Activated naive CD8-positive, alpha-beta T cell treated with anti-CD3 and anti-CD28 coated beads, Interleukin-2, amount 10 ng/mL, durations not matched to agents 7 days and 5 days (primary cell): ENCODE measurements at regions not wholly inside any gene's neighbourhood (a gene's known extent, or its start where the extent isn't known, plus 50 kb on each side); places are given as distances from the start of the nearest gene placed in this dataset.

Experiments used
- ATAC-seq: fragments of 150-1000 bp; cut with Tn5 transposase; one replicate; pipeline ENCODE4 v1.10.0; 2021; ENCODE audit warnings: low read depth, moderate library complexity
- POLR2A ChIA-PET: fragments of 350-600 bp; sonication (Branson Sonifier 250); formaldehyde crosslinking; loops from one replicate; lab custom pipeline; 2021; ENCODE audit warnings: antibody characterized with exemption; lab: Charles Lee
- DNase-seq: peaks from one replicate; pipeline ENCODE4 v3.0.0; 2021
- H3K27ac Mint-ChIP-seq: one replicate; pipeline ENCODE4 v1.8.0; 2022; ENCODE audit warnings: mild to moderate bottlenecking, mixed read lengths
- H3K27me3 Mint-ChIP-seq: one replicate; pipeline ENCODE4 v1.8.0; 2022; ENCODE audit warnings: mild to moderate bottlenecking, moderate library complexity, mixed read lengths
- H3K36me3 Mint-ChIP-seq: one replicate; pipeline ENCODE4 v1.8.0; 2021; ENCODE audit warnings: mild to moderate bottlenecking, mixed read lengths
- H3K4me1 Mint-ChIP-seq: one replicate; pipeline ENCODE4 v1.8.0; 2021; ENCODE audit warnings: mixed read lengths
- H3K4me3 Mint-ChIP-seq: one replicate; pipeline ENCODE4 v1.8.0; 2022; ENCODE audit warnings: mild to moderate bottlenecking, moderate library complexity, mixed read lengths
- H3K9me3 Mint-ChIP-seq: one replicate; pipeline ENCODE4 v1.8.0; 2021; ENCODE audit warnings: mixed read lengths

- POLR2A ChIA-PET, result no interaction called here
- H3K27me3 Mint-ChIP-seq, result no peaks in the 10 kb centered on the region
- H3K4me3 Mint-ChIP-seq, result no peak overlapping the region
- no peaks in the 10 kb centered on the region for H3K36me3 Mint-ChIP-seq
- ATAC-seq, result no peak
- no peak for DNase-seq
- peaks cover 2% of the 10 kb centered on the region for H3K9me3 Mint-ChIP-seq
- no peaks in the 10 kb centered on the region for H3K4me1 Mint-ChIP-seq
- no peak overlapping the region for H3K27ac Mint-ChIP-seq
These were observed 1296.5 kb upstream of the SPRY2 start for GRCh38 chr13:81637457-81637856.

GRCh38 chr13:81636120-81636519 lies 1295.2 kb upstream of the SPRY2 start:
- peaks cover 2% of the 10 kb centered on the region for H3K9me3 Mint-ChIP-seq
- H3K4me3 Mint-ChIP-seq, result no peak overlapping the region
- H3K27me3 Mint-ChIP-seq, result no peaks in the 10 kb centered on the region
- no peak overlapping the region for H3K27ac Mint-ChIP-seq
- POLR2A ChIA-PET, result no interaction called here
- DNase-seq (no peak), ATAC-seq (no peak)
- H3K36me3 Mint-ChIP-seq, result no peaks in the 10 kb centered on the region
- H3K4me1 Mint-ChIP-seq, result no peaks in the 10 kb centered on the region

GRCh38 chr13:81615031-81615430 lies 1274.1 kb upstream of the SPRY2 start:
- POLR2A ChIA-PET, result no interaction called here
- no peak for ATAC-seq

GRCh38 chr13:81610644-81611043 lies 1269.7 kb upstream of the SPRY2 start:
- no peak overlapping the region for H3K27ac Mint-ChIP-seq
- POLR2A ChIA-PET, result no interaction called here
- DNase-seq (no peak), ATAC-seq (no peak)
- H3K4me3 Mint-ChIP-seq, result no peak overlapping the region
- no peaks in the 10 kb centered on the region for H3K36me3 Mint-ChIP-seq
- H3K27me3 Mint-ChIP-seq, result no peaks in the 10 kb centered on the region
- H3K4me1 Mint-ChIP-seq, result no peaks in the 10 kb centered on the region
- no peaks in the 10 kb centered on the region for H3K9me3 Mint-ChIP-seq

More at GRCh38 chr13:81615031-81615430, 1274.1 kb upstream of the SPRY2 start:
- no peak overlapping the region for H3K27ac Mint-ChIP-seq
- no peak overlapping the region for H3K4me3 Mint-ChIP-seq
- DNase-seq, result no peak
- H3K36me3 Mint-ChIP-seq, result no peaks in the 10 kb centered on the region
- H3K4me1 Mint-ChIP-seq, result no peaks in the 10 kb centered on the region
- peaks cover 3% of the 10 kb centered on the region for H3K9me3 Mint-ChIP-seq
- no peaks in the 10 kb centered on the region for H3K27me3 Mint-ChIP-seq

GRCh38 chr13:81609335-81609734 lies 1268.4 kb upstream of the SPRY2 start:
- no peaks in the 10 kb centered on the region for H3K9me3 Mint-ChIP-seq
- POLR2A ChIA-PET, result no interaction called here
- no peak for ATAC-seq

GRCh38 chr13:81606074-81606473 lies 1265.1 kb upstream of the SPRY2 start:
- POLR2A ChIA-PET, result no interaction called here
- H3K4me3 Mint-ChIP-seq, result no peak overlapping the region
- no peaks in the 10 kb centered on the region for H3K9me3 Mint-ChIP-seq
- no peaks in the 10 kb centered on the region for H3K4me1 Mint-ChIP-seq
- DNase-seq (no peak), ATAC-seq (no peak)
- H3K36me3 Mint-ChIP-seq, result no peaks in the 10 kb centered on the region
- no peaks in the 10 kb centered on the region for H3K27me3 Mint-ChIP-seq
- H3K27ac Mint-ChIP-seq, result no peak overlapping the region

More at GRCh38 chr13:81609335-81609734, 1268.4 kb upstream of the SPRY2 start:
- no peaks in the 10 kb centered on the region for H3K4me1 Mint-ChIP-seq
- H3K27me3 Mint-ChIP-seq, result no peaks in the 10 kb centered on the region
- no peak overlapping the region for H3K4me3 Mint-ChIP-seq
- no peak for DNase-seq
- no peak overlapping the region for H3K27ac Mint-ChIP-seq
- no peaks in the 10 kb centered on the region for H3K36me3 Mint-ChIP-seq

GRCh38 chr13:81602241-81602640 lies 1261.3 kb upstream of the SPRY2 start:
- no peaks in the 10 kb centered on the region for H3K36me3 Mint-ChIP-seq
- no peaks in the 10 kb centered on the region for H3K27me3 Mint-ChIP-seq
- no peak for DNase-seq
- POLR2A ChIA-PET, result no interaction called here
- no peaks in the 10 kb centered on the region for H3K4me1 Mint-ChIP-seq
- no peak overlapping the region for H3K4me3 Mint-ChIP-seq
- H3K27ac Mint-ChIP-seq, result no peak overlapping the region
- no peaks in the 10 kb centered on the region for H3K9me3 Mint-ChIP-seq
- ATAC-seq, result no peak

DNA sequence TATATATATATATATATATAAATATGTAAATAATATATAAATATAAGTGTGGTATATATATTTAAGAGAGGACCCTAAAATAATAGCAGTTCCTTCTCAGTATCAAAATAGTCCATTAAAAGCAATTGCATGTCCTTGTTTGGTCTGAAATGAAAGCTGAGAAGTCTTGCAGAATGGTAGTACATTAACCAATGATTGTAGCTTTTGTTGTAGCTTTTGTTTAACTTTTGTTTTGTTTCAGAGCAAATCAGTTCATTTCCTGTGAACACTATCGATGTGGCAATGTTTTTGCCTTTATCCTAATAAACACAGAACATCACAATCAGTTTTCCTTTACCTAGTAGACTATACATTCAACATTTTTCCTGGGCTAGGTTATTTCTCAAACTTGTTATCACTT lies 1256.2 kb upstream of the SPRY2 start:
- H3K4me1 Mint-ChIP-seq, result no peaks in the 10 kb centered on the region
- no peaks in the 10 kb centered on the region for H3K9me3 Mint-ChIP-seq
- H3K4me3 Mint-ChIP-seq, result no peak overlapping the region
- DNase-seq, result no peak
- POLR2A ChIA-PET, result no interaction called here
- no peak for ATAC-seq
- no peaks in the 10 kb centered on the region for H3K27me3 Mint-ChIP-seq
- H3K27ac Mint-ChIP-seq, result no peak overlapping the region
- H3K36me3 Mint-ChIP-seq, result no peaks in the 10 kb centered on the region

GRCh38 chr13:81596224-81596753 lies 1255.4 kb upstream of the SPRY2 start:
- no peak for ATAC-seq
- POLR2A ChIA-PET, result no interaction called here
- no peak for DNase-seq
- H3K4me3 Mint-ChIP-seq, result no peak overlapping the region
- no peaks in the 10 kb centered on the region for H3K9me3 Mint-ChIP-seq
- no peaks in the 10 kb centered on the region for H3K4me1 Mint-ChIP-seq
- H3K36me3 Mint-ChIP-seq, result no peaks in the 10 kb centered on the region
- H3K27ac Mint-ChIP-seq, result no peak overlapping the region
- H3K27me3 Mint-ChIP-seq, result no peaks in the 10 kb centered on the region

DNA sequence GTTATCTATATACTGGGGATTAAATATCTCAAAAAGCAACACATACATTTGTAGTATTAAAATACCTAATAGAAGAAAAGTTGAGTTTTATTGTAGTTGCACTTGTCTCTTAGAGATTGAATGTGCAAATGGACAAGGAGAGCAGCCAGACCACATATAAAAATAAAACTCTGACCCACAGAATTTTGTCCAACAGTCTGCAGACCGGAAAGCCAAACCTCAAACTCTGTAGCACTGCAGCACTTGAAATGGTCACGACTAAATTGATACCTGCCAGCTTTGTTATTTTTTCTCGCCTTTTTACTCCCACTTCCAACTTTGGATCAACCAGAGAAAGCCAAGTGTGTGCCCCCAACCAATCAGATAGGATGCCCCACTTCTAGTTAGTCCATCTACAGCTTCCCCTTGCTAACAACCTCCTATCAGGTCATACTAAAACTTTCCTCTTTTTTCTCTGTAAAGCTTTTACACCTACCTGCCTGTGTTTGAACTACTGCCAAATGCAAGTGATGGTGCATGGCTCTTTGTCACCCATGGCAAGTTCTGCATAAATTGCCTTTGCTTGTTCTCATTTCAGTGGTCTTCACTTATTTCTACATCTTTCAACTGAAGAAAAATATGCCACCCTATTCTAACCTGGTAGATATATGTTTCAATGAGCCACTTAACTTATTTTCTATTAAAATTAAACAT lies 1250.7 kb upstream of the SPRY2 start:
- Mint-ChIP-seq H3K27me3 (no peaks in the 10 kb centered on the region), H3K9me3 (no peaks in the 10 kb centered on the region), H3K27ac (no peak overlapping the region), H3K4me1 (no peaks in the 10 kb centered on the region), H3K36me3 (no peaks in the 10 kb centered on the region), H3K4me3 (no peak overlapping the region)
- no peak for ATAC-seq
- POLR2A ChIA-PET, result no interaction called here
- no peak for DNase-seq

- H3K27ac Mint-ChIP-seq, result no peak overlapping the region
- no peak for ATAC-seq
These were observed 1241.5 kb upstream of the SPRY2 start for GRCh38 chr13:81582381-81582780.

GRCh38 chr13:81577601-81578195 lies 1236.8 kb upstream of the SPRY2 start:
- ATAC-seq, result no peak
- no peaks in the 10 kb centered on the region for H3K27me3 Mint-ChIP-seq
- no peaks in the 10 kb centered on the region for H3K4me1 Mint-ChIP-seq

More at GRCh38 chr13:81582381-81582780, 1241.5 kb upstream of the SPRY2 start:
- DNase-seq, result no peak
- POLR2A ChIA-PET, result no interaction called here
- H3K4me1 Mint-ChIP-seq, result no peaks in the 10 kb centered on the region
- no peak overlapping the region for H3K4me3 Mint-ChIP-seq
- H3K36me3 Mint-ChIP-seq, result no peaks in the 10 kb centered on the region
- peaks cover 1% of the 10 kb centered on the region for H3K9me3 Mint-ChIP-seq
- H3K27me3 Mint-ChIP-seq, result no peaks in the 10 kb centered on the region

DNA sequence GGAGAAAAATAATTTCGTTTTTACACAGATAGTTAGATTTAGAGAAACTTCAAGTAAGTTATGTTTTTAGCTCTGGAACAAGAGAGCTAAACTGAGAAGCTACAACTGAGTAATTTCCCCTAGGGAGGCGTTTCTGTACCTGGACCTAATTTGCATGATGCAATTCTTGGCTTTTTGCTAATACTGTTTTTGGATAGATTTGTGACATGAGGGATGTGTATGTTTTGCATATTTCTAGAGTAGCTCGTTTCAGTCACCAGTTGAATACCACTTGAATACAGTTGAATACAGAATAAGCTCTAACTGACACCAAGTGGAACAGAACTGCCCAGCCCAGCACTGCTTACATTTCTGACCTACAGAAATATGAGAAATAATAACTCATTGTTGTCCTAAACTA lies 1227.9 kb upstream of the SPRY2 start:
- H3K27me3 Mint-ChIP-seq, result no peaks in the 10 kb centered on the region
- no peak for DNase-seq
- POLR2A ChIA-PET, result no interaction called here
- H3K36me3 Mint-ChIP-seq, result no peaks in the 10 kb centered on the region
- ATAC-seq, result no peak
- no peak overlapping the region for H3K4me3 Mint-ChIP-seq
- H3K27ac Mint-ChIP-seq, result no peak overlapping the region
- no peaks in the 10 kb centered on the region for H3K4me1 Mint-ChIP-seq
- no peaks in the 10 kb centered on the region for H3K9me3 Mint-ChIP-seq

More at GRCh38 chr13:81577601-81578195, 1236.8 kb upstream of the SPRY2 start:
- POLR2A ChIA-PET, result no interaction called here
- H3K4me3 Mint-ChIP-seq, result no peak overlapping the region
- no peaks in the 10 kb centered on the region for H3K36me3 Mint-ChIP-seq
- peaks cover 1% of the 10 kb centered on the region for H3K9me3 Mint-ChIP-seq
- DNase-seq, result no peak
- no peak overlapping the region for H3K27ac Mint-ChIP-seq

DNA sequence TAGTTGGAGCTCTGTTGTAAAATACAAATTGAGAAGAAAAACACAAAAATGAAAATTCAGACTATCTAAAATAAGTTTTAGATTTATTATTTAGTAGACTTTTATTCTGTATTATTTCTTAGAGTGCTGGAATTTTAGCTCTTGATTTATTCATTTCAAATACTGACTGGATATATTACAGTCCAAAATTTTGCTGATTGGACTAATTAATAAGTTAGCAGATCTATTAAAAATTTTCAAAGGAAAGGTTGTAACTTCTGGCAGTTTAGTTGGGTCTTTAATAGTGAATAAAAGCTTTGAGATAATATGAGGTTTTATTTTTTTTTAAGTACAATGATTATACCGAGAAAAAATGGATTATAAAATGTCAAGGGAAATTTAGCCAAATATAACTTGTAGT lies 1224.9 kb upstream of the SPRY2 start:
- Mint-ChIP-seq H3K9me3 (no peaks in the 10 kb centered on the region), H3K4me3 (no peak overlapping the region), H3K4me1 (no peaks in the 10 kb centered on the region), H3K36me3 (no peaks in the 10 kb centered on the region), H3K27ac (no peak overlapping the region), H3K27me3 (no peaks in the 10 kb centered on the region)
- DNase-seq (no peak), ATAC-seq (no peak)
- POLR2A ChIA-PET, result no interaction called here
